ENCODE measurements at regions not wholly inside any gene's neighbourhood (a gene's known extent, or its start where the extent isn't known, plus 50 kb on each side); places are given as distances from the start of the nearest gene placed in this dataset.

GRCh38 chr11:121898903-121899302, 217.1 kb downstream of the BLID start:
- DNase-seq, result no peak

DNA sequence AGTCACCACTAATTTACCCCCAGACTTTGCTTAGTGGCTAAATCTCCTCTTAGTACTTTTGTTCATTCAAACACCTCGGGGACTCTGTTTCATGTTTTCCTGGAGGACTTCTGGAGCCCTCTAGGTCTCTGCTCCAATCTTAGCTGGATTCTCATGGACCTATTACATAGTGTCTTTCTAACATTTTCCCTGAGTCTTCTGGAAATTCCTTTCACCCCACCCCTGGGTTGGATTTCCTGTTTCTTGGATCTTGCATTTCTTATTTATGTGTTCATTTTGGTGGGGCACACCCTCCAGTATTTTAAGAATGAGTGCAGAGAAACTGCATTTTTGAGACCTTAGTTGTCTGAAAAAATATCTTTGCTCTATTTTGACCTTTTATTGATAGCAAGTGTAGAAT, 220.1 kb downstream of the BLID start:
- DNase-seq, result no peak

- no peak for DNase-seq
These were observed 221.4 kb downstream of the BLID start for GRCh38 chr11:121894581-121894980.

GRCh38 chr11:121892863-121893262, 223.2 kb downstream of the BLID start:
- no peak for DNase-seq

GRCh38 chr11:121892131-121892681, 223.8 kb downstream of the BLID start:
- no peak for DNase-seq

GRCh38 chr11:121890946-121891515, 225.0 kb downstream of the BLID start:
- no peak for DNase-seq

- no peak for DNase-seq
These were observed 225.6 kb downstream of the BLID start for GRCh38 chr11:121890377-121890776.

DNA sequence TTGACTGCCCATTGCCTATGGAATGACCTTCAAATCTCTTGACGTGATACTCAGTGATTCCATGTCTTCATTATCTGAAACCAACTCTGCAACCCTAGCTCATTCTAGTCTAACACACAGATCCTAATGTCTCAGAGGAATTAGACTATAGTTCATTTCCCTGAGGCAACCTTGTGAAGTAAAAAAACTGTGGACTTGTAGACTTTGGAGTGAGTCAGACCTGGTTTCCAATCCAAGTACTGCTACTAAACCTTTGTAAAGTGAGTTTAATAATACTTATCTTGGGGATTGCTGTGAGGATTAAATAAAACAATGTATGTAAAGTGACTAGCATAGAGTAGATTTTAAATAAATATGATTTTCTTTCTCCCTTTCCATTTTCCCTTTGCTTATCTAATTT, 226.1 kb downstream of the BLID start:
- DNase-seq, result no peak

- no peak for DNase-seq
These were observed 226.8 kb downstream of the BLID start for GRCh38 chr11:121889186-121889585.

DNA sequence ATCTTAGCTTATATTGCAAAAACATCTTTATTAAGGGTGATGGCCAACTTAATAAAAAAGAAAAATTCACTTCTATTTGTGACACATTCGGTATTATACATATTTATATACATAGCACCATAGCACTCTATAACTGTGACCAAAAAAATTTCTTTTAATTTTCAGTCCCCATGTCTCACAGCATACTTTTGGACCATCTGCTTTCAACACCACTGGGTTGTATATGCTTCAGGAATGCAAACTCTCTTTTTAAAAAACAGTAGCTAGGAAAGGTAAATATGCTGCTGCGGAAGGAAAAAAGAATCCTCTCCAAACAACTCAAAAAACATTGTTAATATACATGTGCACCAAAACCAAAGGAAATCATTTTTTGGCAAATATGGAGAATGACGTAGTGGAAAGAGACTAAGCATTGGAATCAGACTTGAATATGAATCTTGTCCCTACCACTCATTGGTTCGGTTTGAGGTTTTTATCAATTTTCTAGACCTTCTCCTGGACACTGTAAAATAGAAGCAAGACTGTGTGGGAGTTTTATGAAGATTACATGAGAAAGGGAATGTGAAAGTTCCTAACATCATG, 227.9 kb downstream of the BLID start:
- DNase-seq, result no peak

DNA sequence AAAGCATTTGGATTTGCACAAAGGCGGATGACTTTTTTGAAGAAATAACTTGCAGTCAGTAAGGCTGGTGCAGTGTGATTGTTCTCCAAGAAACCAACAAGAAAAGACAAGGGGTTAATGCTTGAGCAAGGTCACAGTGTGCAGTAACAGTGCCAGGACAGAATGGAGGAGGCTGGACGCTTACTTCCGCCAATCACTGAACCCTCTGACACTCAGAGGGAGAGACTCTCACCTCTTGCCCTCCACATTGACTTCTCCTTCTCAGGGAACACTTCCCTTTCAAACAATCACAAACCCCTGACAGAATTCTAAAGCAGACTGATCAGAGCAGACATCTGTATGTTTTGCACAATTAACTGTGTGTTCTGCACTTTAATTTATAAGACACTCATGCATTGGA, 228.4 kb downstream of the BLID start:
- DNase-seq, result no peak

GRCh38 chr11:121886996-121887395, 229.0 kb downstream of the BLID start:
- DNase-seq, result no peak

- no peak for DNase-seq
These were observed 229.8 kb downstream of the BLID start for GRCh38 chr11:121886005-121886734.

DNA sequence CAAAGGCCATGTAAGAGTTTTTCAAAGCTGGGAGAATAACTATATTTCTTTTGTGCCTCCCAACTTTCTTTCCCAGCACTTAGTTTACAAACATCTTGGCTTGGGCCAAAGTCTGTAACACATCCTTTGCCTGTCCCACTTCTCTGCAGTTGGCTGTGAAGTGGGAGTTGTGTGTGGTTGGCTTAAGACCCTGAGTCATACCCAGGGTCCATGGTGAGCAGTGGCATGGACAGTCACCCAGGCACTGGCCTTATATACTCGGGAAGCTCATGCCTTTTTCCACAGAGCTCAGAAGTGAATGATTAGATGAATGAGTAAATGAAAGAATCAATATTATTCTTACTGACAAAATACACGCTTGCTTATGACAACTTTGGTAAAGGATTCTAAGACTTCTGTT, 231.4 kb downstream of the BLID start:
- no peak for DNase-seq

DNA sequence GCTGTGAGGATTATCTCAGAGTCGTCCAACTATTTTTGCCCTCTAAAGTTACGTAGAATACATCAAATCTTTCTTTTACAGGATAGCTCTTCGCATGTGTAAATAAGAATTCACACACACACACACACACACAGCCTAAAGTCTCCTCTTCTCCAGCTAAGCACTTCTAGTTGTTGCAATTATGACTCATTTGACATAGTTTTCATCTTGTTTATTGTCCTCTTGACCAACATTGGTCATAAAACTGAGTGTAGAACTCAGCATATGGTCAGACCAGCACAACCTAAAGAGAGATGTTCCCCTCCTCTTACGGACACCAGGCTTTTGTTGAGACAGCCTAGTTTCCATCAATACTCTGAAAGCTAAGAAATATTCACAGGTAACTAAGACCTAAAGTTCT, 234.2 kb downstream of the BLID start:
- no peak for DNase-seq

GRCh38 chr11:121877152-121877551, 238.9 kb downstream of the BLID start:
- DNase-seq, result no peak

DNA sequence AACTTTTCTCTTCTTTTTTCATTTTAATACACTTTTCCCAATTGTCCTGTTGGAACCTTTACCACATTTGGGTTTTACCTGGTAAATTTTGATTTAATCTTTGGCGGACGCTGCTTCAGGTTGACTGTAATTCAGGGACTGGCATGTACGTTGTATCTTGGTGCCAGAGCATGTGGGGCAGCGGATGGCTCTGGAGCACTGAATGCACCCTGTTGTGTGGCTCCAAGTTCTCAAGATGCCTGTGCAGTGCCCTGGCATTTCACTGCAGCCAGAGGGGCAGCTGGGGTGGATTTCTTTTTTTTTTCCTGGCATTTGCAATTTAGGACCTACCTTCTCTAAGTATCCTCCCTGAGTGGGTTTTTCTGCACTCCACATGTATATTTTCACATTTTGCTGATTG, 242.2 kb downstream of the BLID start:
- no peak for DNase-seq

DNA sequence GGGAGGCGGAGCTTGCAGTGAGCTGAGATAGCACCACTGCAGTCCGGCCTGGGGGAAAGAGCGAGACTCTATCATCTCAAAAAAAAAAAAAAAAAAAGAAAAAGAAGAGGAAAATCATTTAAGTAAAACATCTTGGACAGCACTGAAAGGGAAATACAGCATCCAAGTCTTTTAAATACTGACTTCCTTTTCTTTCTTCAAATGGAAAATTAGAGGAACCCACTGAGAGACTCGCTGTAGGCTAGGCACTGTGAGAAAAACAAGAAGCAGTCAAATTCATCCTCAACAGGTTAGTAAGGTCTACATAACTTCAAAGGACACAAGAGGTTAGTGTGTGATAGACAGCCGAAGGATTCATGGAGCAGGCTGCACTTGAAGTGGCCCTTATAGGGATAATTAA, 243.7 kb downstream of the BLID start:
- DNase-seq, result no peak

GRCh38 chr11:121870206-121871045, 245.6 kb downstream of the BLID start:
- DNase-seq, result no peak

- no peak for DNase-seq
These were observed 246.5 kb downstream of the BLID start for GRCh38 chr11:121869478-121869877.

DNA sequence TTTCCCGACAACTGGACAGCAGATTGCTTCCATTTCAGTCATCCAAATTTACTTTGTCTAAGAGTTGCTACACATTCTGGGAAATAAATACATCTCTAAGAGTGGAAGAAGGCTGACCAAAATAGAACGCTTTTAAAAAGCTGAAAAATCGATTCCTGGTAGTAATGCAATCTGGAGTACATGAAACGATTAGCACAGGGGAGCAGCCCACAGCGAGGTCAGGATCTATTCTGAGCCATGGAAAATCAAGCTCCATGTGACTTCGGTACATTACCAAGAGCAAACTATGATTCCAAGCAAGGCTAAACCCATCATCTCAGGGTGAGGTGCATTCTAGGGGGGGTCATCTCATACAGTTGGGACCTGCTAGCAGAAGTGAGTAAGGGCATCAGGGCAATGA, 249.3 kb downstream of the BLID start:
- no peak for DNase-seq

DNA sequence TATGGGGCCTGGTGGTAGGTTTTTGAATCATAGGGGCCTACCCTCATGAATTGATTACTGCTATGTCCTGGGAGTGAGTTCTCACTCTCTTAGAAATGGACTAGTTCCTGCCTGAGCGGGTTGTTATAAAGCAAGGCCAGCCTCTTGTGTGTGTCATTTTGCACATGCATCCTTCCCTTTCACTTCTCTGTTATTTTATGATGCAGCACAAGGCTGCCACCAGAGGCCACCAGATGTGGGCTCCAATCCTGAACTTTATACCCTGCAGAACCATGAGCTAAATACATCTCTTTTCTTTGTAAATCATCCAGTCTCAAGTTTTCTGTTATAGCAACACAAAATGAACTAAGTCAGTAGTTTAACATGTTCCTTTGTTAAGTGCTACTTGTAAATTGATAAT, 251.4 kb downstream of the BLID start:
- DNase-seq, result no peak

DNA sequence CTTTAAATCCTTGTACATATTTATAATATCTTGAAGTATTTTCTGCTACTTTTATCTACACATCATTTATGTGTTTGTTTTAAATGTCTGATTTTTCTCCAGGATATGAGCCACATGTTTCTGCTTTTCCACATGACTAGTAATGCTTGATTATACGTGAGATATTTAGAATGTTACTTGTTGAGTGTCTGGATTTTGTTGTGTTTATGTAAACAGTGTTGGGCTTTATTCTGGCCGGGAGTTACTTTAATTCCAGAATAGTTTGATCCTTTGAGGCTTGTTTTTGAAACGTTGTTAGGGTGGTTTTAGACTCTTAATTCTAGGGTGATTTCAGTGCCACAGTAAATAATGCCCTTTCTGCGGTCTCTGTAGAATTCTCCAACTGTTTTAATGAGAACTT, 252.9 kb downstream of the BLID start:
- no peak for DNase-seq
